ENCODE measurements at regions not wholly inside any gene's neighbourhood (a gene's known extent, or its start where the extent isn't known, plus 50 kb on each side); places are given as distances from the start of the nearest gene placed in this dataset.

DNA sequence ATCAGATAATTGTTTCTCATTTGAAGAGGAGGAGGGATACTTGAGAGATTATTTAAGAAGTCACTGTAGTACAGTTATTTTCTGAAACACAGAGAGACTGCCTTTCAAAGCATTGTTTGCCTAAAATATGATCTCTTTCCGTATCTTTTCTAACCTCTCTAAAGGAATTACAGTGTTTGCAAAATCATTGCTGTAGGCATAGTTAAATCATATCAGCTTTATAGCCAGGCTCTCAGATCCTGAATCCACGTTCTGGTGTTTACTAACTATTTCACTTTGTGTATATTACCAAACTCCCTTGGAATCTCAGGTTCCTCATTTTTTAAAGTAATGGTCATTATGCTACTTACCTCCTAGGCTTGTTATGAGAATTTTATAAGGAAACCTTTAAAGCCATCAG lies 1151.6 kb upstream of the CDH9 start:
- Histone ChIP-seq H3K9me3 (peaks cover 3% of the 10 kb centered on the region), H3K27ac (no peak overlapping the region), H3K36me3 (no peaks in the 10 kb centered on the region), H3K27me3 (no peaks in the 10 kb centered on the region), H3K4me1 (no peaks in the 10 kb centered on the region), H3K4me3 (no peak overlapping the region)
- no peak for TF ChIP-seq POLR2A (IDR thresholded peaks at IDR 0.05)
- TF ChIP-seq, protein P1, sequence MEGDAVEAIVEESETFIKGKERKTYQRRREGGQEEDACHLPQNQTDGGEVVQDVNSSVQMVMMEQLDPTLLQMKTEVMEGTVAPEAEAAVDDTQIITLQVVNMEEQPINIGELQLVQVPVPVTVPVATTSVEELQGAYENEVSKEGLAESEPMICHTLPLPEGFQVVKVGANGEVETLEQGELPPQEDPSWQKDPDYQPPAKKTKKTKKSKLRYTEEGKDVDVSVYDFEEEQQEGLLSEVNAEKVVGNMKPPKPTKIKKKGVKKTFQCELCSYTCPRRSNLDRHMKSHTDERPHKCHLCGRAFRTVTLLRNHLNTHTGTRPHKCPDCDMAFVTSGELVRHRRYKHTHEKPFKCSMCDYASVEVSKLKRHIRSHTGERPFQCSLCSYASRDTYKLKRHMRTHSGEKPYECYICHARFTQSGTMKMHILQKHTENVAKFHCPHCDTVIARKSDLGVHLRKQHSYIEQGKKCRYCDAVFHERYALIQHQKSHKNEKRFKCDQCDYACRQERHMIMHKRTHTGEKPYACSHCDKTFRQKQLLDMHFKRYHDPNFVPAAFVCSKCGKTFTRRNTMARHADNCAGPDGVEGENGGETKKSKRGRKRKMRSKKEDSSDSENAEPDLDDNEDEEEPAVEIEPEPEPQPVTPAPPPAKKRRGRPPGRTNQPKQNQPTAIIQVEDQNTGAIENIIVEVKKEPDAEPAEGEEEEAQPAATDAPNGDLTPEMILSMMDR (IDR thresholded peaks at IDR 0.05): no peak
- no peak for TF ChIP-seq POLR2AphosphoS5 (IDR thresholded peaks at IDR 0.05)
- no peak for TF ChIP-seq EP300 (IDR thresholded peaks at IDR 0.05)
- no peak for DNase-seq (ENCODE audit: low spot score in 2 of 2)
- WGBS: 35% methylated on average over 2 of the region's 2 CpGs

DNA sequence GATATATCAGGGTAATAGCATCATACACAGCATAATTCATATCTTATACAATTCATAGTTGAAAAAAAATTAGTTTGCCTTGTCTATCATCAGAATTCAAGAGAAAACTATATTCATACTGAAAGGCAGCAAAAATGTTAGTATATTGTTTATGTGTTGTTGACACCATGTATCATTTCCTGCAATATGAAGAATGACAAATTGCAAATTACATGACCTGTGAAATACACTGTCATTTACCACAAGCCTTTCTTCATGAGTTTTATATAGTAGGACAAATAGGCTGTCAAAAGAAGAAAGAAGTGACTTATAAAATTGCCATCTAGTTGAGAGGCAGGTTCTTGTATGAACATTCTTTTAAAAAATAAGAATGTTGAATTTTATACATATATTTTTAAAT lies 1136.3 kb upstream of the CDH9 start:
- H3K27me3 ChIP-seq: no peaks in the 10 kb centered on the region
- no peak overlapping the region for H3K27ac ChIP-seq
- DNase-seq (ENCODE audit: low spot score in 2 of 2): no peak
- no peaks in the 10 kb centered on the region for H3K36me3 ChIP-seq
- no peak overlapping the region for H3K4me3 ChIP-seq
- no peak for TF ChIP-seq EP300 (IDR thresholded peaks at IDR 0.05)
- TF ChIP-seq POLR2A (IDR thresholded peaks at IDR 0.05): no peak
- no peak for TF ChIP-seq POLR2AphosphoS5 (IDR thresholded peaks at IDR 0.05)
- TF ChIP-seq, protein P1 (IDR thresholded peaks at IDR 0.05): no peak
- H3K4me1 ChIP-seq: no peaks in the 10 kb centered on the region
- H3K9me3 ChIP-seq: no peaks in the 10 kb centered on the region

DNA sequence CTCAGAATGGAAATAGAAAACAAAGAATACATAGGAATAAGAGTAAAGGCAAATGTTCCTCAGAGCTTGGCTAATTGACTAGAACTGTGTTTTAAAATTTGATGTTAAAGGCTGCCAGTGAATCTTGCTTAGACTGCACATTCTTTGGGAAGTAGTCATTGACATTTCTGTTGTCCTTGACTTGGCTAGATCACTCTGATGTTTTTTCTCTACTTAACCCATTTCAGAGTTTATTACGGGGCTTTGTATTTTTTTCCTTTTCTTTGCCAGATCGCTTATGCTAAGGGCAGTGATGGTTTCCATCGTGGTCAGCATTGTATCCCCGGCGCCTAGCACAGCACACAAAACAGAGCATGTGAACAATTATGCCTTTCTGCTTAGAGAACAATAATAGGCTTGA lies 1126.7 kb upstream of the CDH9 start:
- no peak overlapping the region for H3K27ac ChIP-seq
- no peak for DNase-seq (ENCODE audit: low spot score in 2 of 2)

DNA sequence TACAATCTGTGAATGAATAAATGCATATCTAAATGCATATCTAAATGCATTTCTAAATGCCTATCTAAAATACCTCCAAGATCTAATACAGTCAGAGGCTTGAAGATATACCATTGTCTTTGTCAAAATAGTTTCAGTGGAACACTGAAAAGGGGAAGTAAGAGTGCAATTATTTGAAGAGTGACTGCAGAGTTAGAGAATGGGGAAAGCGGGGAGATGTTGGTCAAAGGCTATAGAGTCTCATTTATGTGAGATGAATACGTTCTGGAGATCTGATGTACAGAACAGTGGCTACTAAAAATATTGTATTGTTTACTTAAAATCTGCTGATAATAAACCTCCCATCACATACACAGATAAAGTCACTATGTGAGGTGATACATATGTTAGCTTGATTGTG lies 1126.2 kb upstream of the CDH9 start:
- 81% methylated on average over 2 of the region's 2 CpGs for WGBS
- H3K4me1 ChIP-seq: no peaks in the 10 kb centered on the region
- no peak for DNase-seq (ENCODE audit: low spot score in 2 of 2)
- no peaks in the 10 kb centered on the region for H3K36me3 ChIP-seq
- no peaks in the 10 kb centered on the region for H3K27me3 ChIP-seq
- TF ChIP-seq, protein P1 (IDR thresholded peaks at IDR 0.05): no peak
- no peak for TF ChIP-seq POLR2A (IDR thresholded peaks at IDR 0.05)
- no peak for TF ChIP-seq POLR2AphosphoS5 (IDR thresholded peaks at IDR 0.05)
- no peak for TF ChIP-seq EP300 (IDR thresholded peaks at IDR 0.05)
- H3K4me3 ChIP-seq: no peak overlapping the region
- no peak overlapping the region for H3K27ac ChIP-seq
- no peaks in the 10 kb centered on the region for H3K9me3 ChIP-seq

More for the DNA sequence above, 1126.7 kb upstream of the CDH9 start:
- no peaks in the 10 kb centered on the region for H3K9me3 ChIP-seq
- no peak overlapping the region for H3K4me3 ChIP-seq
- no peaks in the 10 kb centered on the region for H3K36me3 ChIP-seq
- TF ChIP-seq POLR2AphosphoS5 (IDR thresholded peaks at IDR 0.05) (no peak), POLR2A (IDR thresholded peaks at IDR 0.05) (no peak), EP300 (IDR thresholded peaks at IDR 0.05) (no peak)
- TF ChIP-seq, protein P1 (IDR thresholded peaks at IDR 0.05): no peak
- H3K27me3 ChIP-seq: no peaks in the 10 kb centered on the region
- 58% methylated on average over 5 of the region's 5 CpGs for WGBS
- H3K4me1 ChIP-seq: no peaks in the 10 kb centered on the region

DNA sequence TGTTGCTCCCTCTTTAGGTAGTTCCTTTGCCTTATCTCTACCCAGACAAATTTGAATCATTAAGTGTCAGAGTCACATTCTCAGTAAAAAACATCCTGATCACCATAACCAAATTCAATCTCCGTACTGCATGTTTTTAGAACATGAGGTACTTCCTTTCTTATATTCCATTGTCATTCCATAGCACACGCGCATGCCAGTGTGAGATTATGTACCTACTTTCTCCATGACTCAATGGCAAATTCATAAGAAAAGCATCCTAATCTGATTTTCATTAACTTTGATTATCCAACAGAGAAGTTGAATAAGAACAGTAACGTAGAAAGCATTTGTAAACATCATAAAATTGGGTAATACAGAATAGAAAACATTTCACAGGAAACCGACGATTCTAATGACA lies 1118.6 kb upstream of the CDH9 start:
- DNase-seq (ENCODE audit: low spot score in 2 of 2): no peak
- Histone ChIP-seq H3K9me3 (no peaks in the 10 kb centered on the region), H3K36me3 (no peaks in the 10 kb centered on the region), H3K4me3 (no peak overlapping the region), H3K27me3 (no peaks in the 10 kb centered on the region), H3K4me1 (no peaks in the 10 kb centered on the region), H3K27ac (no peak overlapping the region)
- WGBS: 81% methylated on average over 6 of the region's 6 CpGs
- TF ChIP-seq POLR2AphosphoS5 (IDR thresholded peaks at IDR 0.05) (no peak), EP300 (IDR thresholded peaks at IDR 0.05) (no peak), POLR2A (IDR thresholded peaks at IDR 0.05) (no peak)
- TF ChIP-seq, protein P1 (IDR thresholded peaks at IDR 0.05): no peak
